Endothelial cell (in vitro differentiated cells): ENCODE measurements at regions not wholly inside any gene's neighbourhood (a gene's known extent, or its start where the extent isn't known, plus 50 kb on each side); places are given as distances from the start of the nearest gene placed in this dataset.

Experiments
- DNase-seq: peaks from one replicate; pipeline ENCODE4 v3.0.0; 2021; ENCODE audit warnings: low spot score
- H3K27ac Mint-ChIP-seq: one replicate; pipeline ENCODE4 v1.8.0; 2021; ENCODE audit warnings: mixed read lengths, inconsistent platforms; ENCODE audit not compliant: unreplicated experiment
- H3K27me3 Mint-ChIP-seq: one replicate; pipeline ENCODE4 v1.8.0; 2021; ENCODE audit warnings: mild to moderate bottlenecking, moderate library complexity, mixed read lengths, inconsistent platforms; ENCODE audit not compliant: unreplicated experiment
- H3K36me3 Mint-ChIP-seq: one replicate; pipeline ENCODE4 v1.8.0; 2021; ENCODE audit warnings: mild to moderate bottlenecking, low read depth, mixed read lengths, inconsistent platforms; ENCODE audit not compliant: unreplicated experiment
- H3K4me1 Mint-ChIP-seq: one replicate; pipeline ENCODE4 v1.8.0; 2021; ENCODE audit warnings: mild to moderate bottlenecking, mixed read lengths, inconsistent platforms; ENCODE audit not compliant: unreplicated experiment
- H3K4me3 Mint-ChIP-seq: one replicate; pipeline ENCODE4 v1.8.0; 2021; ENCODE audit warnings: mild to moderate bottlenecking, mixed read lengths, inconsistent platforms; ENCODE audit not compliant: unreplicated experiment
- H3K9me3 Mint-ChIP-seq: one replicate; pipeline ENCODE4 v1.8.0; 2021; ENCODE audit warnings: mixed read lengths, inconsistent platforms; ENCODE audit not compliant: unreplicated experiment
- TF ChIP-seq, protein P1 (sequence below): fragments of 200-600 bp; sonication (generic); IDR thresholded peaks from one replicate; pipeline ENCODE4 v1.5.0; 2021; ENCODE audit warnings: antibody characterized with exemption; ENCODE audit not compliant: unreplicated experiment

DNA sequence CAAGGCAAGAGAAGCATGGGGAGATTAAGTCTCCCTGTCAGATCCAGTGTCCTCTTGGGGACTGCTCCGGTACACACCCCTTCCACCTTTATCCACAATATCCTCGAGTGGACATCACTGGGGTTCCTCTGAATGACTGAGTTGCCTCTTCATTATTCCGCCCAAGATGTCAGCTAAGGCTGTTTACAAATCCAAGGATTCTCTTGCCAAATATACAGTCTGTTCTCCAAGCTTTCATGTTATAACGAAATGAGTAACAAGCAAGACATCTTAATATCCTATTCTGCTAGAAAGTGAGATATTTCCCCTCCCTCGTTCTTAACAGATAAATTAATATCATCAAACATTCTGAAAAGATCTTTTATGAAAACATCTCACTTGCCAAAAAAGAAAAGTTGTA is 314.1 kb upstream of the IRX5 start:
- Mint-ChIP-seq H3K27ac (no peak overlapping the region), H3K27me3 (no peaks in the 10 kb centered on the region), H3K9me3 (peaks cover 4% of the 10 kb centered on the region), H3K36me3 (no peaks in the 10 kb centered on the region), H3K4me1 (no peaks in the 10 kb centered on the region), H3K4me3 (no peak overlapping the region)
- no peak for DNase-seq
- TF ChIP-seq, protein P1, sequence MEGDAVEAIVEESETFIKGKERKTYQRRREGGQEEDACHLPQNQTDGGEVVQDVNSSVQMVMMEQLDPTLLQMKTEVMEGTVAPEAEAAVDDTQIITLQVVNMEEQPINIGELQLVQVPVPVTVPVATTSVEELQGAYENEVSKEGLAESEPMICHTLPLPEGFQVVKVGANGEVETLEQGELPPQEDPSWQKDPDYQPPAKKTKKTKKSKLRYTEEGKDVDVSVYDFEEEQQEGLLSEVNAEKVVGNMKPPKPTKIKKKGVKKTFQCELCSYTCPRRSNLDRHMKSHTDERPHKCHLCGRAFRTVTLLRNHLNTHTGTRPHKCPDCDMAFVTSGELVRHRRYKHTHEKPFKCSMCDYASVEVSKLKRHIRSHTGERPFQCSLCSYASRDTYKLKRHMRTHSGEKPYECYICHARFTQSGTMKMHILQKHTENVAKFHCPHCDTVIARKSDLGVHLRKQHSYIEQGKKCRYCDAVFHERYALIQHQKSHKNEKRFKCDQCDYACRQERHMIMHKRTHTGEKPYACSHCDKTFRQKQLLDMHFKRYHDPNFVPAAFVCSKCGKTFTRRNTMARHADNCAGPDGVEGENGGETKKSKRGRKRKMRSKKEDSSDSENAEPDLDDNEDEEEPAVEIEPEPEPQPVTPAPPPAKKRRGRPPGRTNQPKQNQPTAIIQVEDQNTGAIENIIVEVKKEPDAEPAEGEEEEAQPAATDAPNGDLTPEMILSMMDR: no peak

DNA sequence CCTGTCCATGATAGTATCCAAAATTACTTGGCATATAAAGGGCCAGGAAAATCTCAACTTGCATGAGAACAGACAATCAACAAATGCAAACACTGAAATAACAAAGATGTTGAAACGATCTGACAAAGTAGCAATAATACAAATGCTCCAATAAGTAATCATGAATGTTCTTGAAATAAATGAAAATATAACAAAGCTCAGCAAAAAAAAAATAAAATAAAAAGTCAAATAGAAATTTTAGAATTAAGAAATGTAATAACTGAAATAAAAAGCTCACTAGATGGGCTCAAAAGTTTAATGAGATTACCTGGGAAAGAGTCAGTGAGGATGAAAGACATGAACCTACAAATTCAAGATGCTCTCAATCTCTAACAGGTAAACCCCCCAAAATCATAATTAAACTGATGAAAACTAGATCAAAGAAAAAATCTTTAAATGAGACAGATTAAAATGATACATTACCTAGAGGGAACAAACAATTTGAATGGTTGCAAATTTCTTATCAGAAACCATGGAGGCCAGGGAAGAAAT is 319.0 kb upstream of the IRX3 start:
- no peaks in the 10 kb centered on the region for H3K27me3 Mint-ChIP-seq
- H3K36me3 Mint-ChIP-seq: no peaks in the 10 kb centered on the region
- H3K4me3 Mint-ChIP-seq: no peak overlapping the region
- H3K9me3 Mint-ChIP-seq: no peaks in the 10 kb centered on the region
- TF ChIP-seq, protein P1: no peak
- no peak overlapping the region for H3K27ac Mint-ChIP-seq
- H3K4me1 Mint-ChIP-seq: no peaks in the 10 kb centered on the region
- DNase-seq: no peak

DNA sequence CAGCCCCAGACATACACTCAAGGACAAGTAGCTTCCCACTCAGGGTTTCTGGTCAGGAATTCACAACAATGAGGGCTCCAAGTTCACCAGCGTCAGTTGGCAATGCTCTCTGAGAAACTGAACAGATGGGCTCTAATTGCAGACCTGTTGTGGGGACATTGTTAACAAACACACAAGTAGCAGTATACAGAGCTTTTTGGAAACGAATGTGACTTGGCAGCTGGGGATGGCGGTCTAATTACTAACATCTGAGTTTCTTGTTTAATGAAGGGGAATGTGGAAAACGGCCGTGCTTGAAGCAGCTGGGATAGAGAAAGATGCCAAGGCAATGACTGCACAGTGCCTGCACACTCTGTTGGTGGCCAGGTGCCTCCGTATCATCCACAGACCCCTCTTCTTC is 316.1 kb upstream of the IRX3 start:
- no peaks in the 10 kb centered on the region for H3K9me3 Mint-ChIP-seq
- no peaks in the 10 kb centered on the region for H3K36me3 Mint-ChIP-seq
- H3K4me3 Mint-ChIP-seq: no peak overlapping the region
- no peaks in the 10 kb centered on the region for H3K4me1 Mint-ChIP-seq
- no peak overlapping the region for H3K27ac Mint-ChIP-seq
- H3K27me3 Mint-ChIP-seq: no peaks in the 10 kb centered on the region
- TF ChIP-seq, protein P1: no peak
- no peak for DNase-seq

DNA sequence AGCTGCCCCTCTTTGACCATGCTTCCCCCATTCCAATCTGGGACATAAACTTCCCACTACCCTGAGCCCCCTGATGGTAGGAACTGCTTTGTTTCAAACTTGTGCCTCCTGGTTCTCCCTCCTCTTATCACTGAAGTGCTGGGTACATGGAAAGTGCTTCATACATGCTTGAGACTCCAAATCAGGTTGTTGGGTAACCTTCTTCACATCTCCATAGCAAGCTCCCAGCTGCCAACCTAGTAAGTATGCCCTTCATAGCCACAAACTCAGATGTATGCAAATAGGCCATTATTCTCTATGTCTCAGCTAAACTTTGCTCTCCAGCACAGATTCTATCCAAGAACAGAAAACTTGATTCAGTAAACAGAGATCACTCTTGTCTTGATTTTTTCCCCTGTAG is 310.6 kb upstream of the IRX3 start:
- H3K4me3 Mint-ChIP-seq: no peak overlapping the region
- no peaks in the 10 kb centered on the region for H3K9me3 Mint-ChIP-seq
- TF ChIP-seq, protein P1: no peak
- DNase-seq: no peak
- H3K4me1 Mint-ChIP-seq: no peaks in the 10 kb centered on the region
- H3K27ac Mint-ChIP-seq: no peak overlapping the region
- no peaks in the 10 kb centered on the region for H3K27me3 Mint-ChIP-seq
- no peaks in the 10 kb centered on the region for H3K36me3 Mint-ChIP-seq

DNA sequence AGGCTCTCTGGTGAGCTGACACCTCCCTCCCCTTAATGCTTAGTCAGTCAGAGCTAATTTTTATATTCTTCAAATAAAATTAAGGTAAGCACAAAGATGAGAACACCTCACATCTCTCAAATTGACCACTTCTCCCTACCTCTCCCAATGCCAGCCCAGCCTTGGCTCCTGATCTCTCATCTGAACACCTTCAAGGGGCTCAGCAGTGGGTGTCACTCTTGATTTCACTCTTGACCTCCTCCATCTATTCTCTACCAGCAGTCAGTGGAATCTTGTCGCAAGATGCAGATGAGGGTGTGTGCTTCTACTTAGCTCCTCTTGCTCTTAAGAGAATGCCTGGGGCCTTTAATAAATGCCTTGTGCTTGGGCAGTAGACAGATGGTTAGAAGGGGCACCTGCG is 309.0 kb upstream of the IRX3 start:
- Mint-ChIP-seq H3K36me3 (no peaks in the 10 kb centered on the region), H3K9me3 (no peaks in the 10 kb centered on the region), H3K4me1 (no peaks in the 10 kb centered on the region), H3K4me3 (no peak overlapping the region), H3K27ac (no peak overlapping the region), H3K27me3 (no peaks in the 10 kb centered on the region)
- no peak for DNase-seq
- TF ChIP-seq, protein P1: no peak
